ENCODE measurements at regions not wholly inside any gene's neighbourhood (a gene's known extent, or its start where the extent isn't known, plus 50 kb on each side); places are given as distances from the start of the nearest gene placed in this dataset.

- Histone ChIP-seq H3K4me1 (ENCODE audit: control insufficient read depth in 2 of 2, insufficient read depth in 2 of 2, low read length in 2 of 2) (no peaks in the 10 kb centered on the region), H3K27ac (ENCODE audit: low read depth, low read length) (no peak overlapping the region), H3K36me3 (ENCODE audit: control insufficient read depth in 2 of 3, insufficient read depth in 3 of 3, low read length in 3 of 3) (no peaks in the 10 kb centered on the region), H3K4me3 (ENCODE audit: low read length) (no peak overlapping the region), H3K27me3 (ENCODE audit: control insufficient read depth in 2 of 2, insufficient read depth in 2 of 2, low read length in 2 of 2) (no peaks in the 10 kb centered on the region), H3K9me3 (ENCODE audit: control insufficient read depth in 2 of 3, low read length in 3 of 3) (no peaks in the 10 kb centered on the region)
- POLR2A ChIA-PET: no interaction called here
- no peak overlapping the region for H3K27ac Mint-ChIP-seq
- intact Hi-C loops (cut with micrococcal nuclease): no loop called here
- H3K4me1 Mint-ChIP-seq: no peaks in the 10 kb centered on the region
- H3K4me3 Mint-ChIP-seq: no peak overlapping the region
- peaks cover 0 to 3% (median 0%) of the 10 kb centered on the region in 11 donors for H3K9me3 Mint-ChIP-seq
- DNase-seq (no peak), ATAC-seq (no peak)
- H3K36me3 Mint-ChIP-seq: no peaks in the 10 kb centered on the region
- peaks cover 0 to under 1% (median 0%) of the 10 kb centered on the region in 5 donors for H3K27me3 Mint-ChIP-seq
- CTCF ChIA-PET: no interaction called here
Measured at GRCh38 chr12:59093073-59093772, 172.9 kb upstream of the LRIG3 start.

- no peak overlapping the region for H3K27ac ChIP-seq (ENCODE audit: low read depth, low read length)
- H3K27ac Mint-ChIP-seq: no peak overlapping the region
- H3K27me3 Mint-ChIP-seq: peaks cover 0 to 14% (median 4%) of the 10 kb centered on the region in 5 donors
- H3K9me3 ChIP-seq (ENCODE audit: control insufficient read depth in 2 of 3, low read length in 3 of 3): no peaks in the 10 kb centered on the region
- intact Hi-C loops (cut with micrococcal nuclease): no loop called here
- CTCF ChIA-PET: no interaction called here
- peaks cover 0 to 3% (median 0%) of the 10 kb centered on the region in 11 donors for H3K9me3 Mint-ChIP-seq
- no peaks in the 10 kb centered on the region for H3K27me3 ChIP-seq (ENCODE audit: control insufficient read depth in 2 of 2, insufficient read depth in 2 of 2, low read length in 2 of 2)
- no peak overlapping the region for H3K4me3 Mint-ChIP-seq
- H3K4me1 ChIP-seq (ENCODE audit: control insufficient read depth in 2 of 2, insufficient read depth in 2 of 2, low read length in 2 of 2): no peaks in the 10 kb centered on the region
- H3K36me3 Mint-ChIP-seq: no peaks in the 10 kb centered on the region
- H3K4me3 ChIP-seq (ENCODE audit: low read length): no peak overlapping the region
- no peaks in the 10 kb centered on the region for H3K36me3 ChIP-seq (ENCODE audit: control insufficient read depth in 2 of 3, insufficient read depth in 3 of 3, low read length in 3 of 3)
- H3K4me1 Mint-ChIP-seq: no peaks in the 10 kb centered on the region
- ATAC-seq (no peak), DNase-seq (no peak)
- POLR2A ChIA-PET: no interaction called here
Measured at GRCh38 chr12:59088673-59089072, 168.4 kb upstream of the LRIG3 start.

- no peak overlapping the region for H3K27ac Mint-ChIP-seq
- H3K9me3 Mint-ChIP-seq: peaks cover 0 to 4% (median 0%) of the 10 kb centered on the region in 11 donors
- H3K4me1 ChIP-seq (ENCODE audit: control insufficient read depth in 2 of 2, insufficient read depth in 2 of 2, low read length in 2 of 2): no peaks in the 10 kb centered on the region
- H3K36me3 Mint-ChIP-seq: no peaks in the 10 kb centered on the region
- ChIA-PET POLR2A (no interaction called here), CTCF (no interaction called here)
- DNase-seq (no peak), ATAC-seq (no peak)
- no peak overlapping the region for H3K27ac ChIP-seq (ENCODE audit: low read depth, low read length)
- no peaks in the 10 kb centered on the region for H3K36me3 ChIP-seq (ENCODE audit: control insufficient read depth in 2 of 3, insufficient read depth in 3 of 3, low read length in 3 of 3)
- no peak overlapping the region for H3K4me3 Mint-ChIP-seq
- H3K27me3 Mint-ChIP-seq: peaks cover 0 to 16% (median 6%) of the 10 kb centered on the region in 5 donors
- intact Hi-C loops (cut with micrococcal nuclease): no loop called here
- H3K27me3 ChIP-seq (ENCODE audit: control insufficient read depth in 2 of 2, insufficient read depth in 2 of 2, low read length in 2 of 2): no peaks in the 10 kb centered on the region
- H3K9me3 ChIP-seq (ENCODE audit: control insufficient read depth in 2 of 3, low read length in 3 of 3): no peaks in the 10 kb centered on the region
- H3K4me1 Mint-ChIP-seq: no peaks in the 10 kb centered on the region
- H3K4me3 ChIP-seq (ENCODE audit: low read length): no peak overlapping the region
Measured at GRCh38 chr12:59087691-59088090, 167.4 kb upstream of the LRIG3 start.

GRCh38 chr12:59087077-59087673 lies 166.9 kb upstream of the LRIG3 start:
- Histone ChIP-seq H3K4me3 (ENCODE audit: low read length) (no peak overlapping the region), H3K27ac (ENCODE audit: low read depth, low read length) (no peak overlapping the region)
- no peaks in the 10 kb centered on the region for H3K36me3 Mint-ChIP-seq

GRCh38 chr12:59086126-59086525 lies 165.8 kb upstream of the LRIG3 start:
- H3K9me3 Mint-ChIP-seq: peaks cover 0 to 5% (median 0%) of the 10 kb centered on the region in 11 donors

More at GRCh38 chr12:59087077-59087673, 166.9 kb upstream of the LRIG3 start:
- ATAC-seq: no peak
- no peak overlapping the region for H3K27ac Mint-ChIP-seq
- peaks cover 0 to 16% (median 6%) of the 10 kb centered on the region in 5 donors for H3K27me3 Mint-ChIP-seq
- H3K4me1 Mint-ChIP-seq: no peaks in the 10 kb centered on the region
- peaks cover 0 to 6% (median 0%) of the 10 kb centered on the region in 11 donors for H3K9me3 Mint-ChIP-seq
- H3K4me3 Mint-ChIP-seq: no peak overlapping the region
- Histone ChIP-seq H3K27me3 (ENCODE audit: control insufficient read depth in 2 of 2, insufficient read depth in 2 of 2, low read length in 2 of 2) (no peaks in the 10 kb centered on the region), H3K36me3 (ENCODE audit: control insufficient read depth in 2 of 3, insufficient read depth in 3 of 3, low read length in 3 of 3) (no peaks in the 10 kb centered on the region), H3K9me3 (ENCODE audit: control insufficient read depth in 2 of 3, low read length in 3 of 3) (no peaks in the 10 kb centered on the region), H3K4me1 (ENCODE audit: control insufficient read depth in 2 of 2, insufficient read depth in 2 of 2, low read length in 2 of 2) (no peaks in the 10 kb centered on the region)
- DNase-seq: no peak
- ChIA-PET CTCF (no interaction called here), POLR2A (no interaction called here)
- intact Hi-C loops (cut with micrococcal nuclease): no loop called here

GRCh38 chr12:59085690-59086089 lies 165.4 kb upstream of the LRIG3 start:
- intact Hi-C loops (cut with micrococcal nuclease): no loop called here
- DNase-seq (no peak), ATAC-seq (no peak)
- H3K27ac ChIP-seq (ENCODE audit: low read depth, low read length): no peak overlapping the region
- POLR2A ChIA-PET: no interaction called here
- H3K4me3 Mint-ChIP-seq: no peak overlapping the region
- H3K27me3 Mint-ChIP-seq: peaks cover 0 to 16% (median 6%) of the 10 kb centered on the region in 5 donors
- no peaks in the 10 kb centered on the region for H3K4me1 Mint-ChIP-seq
- no peak overlapping the region for H3K27ac Mint-ChIP-seq
- no peak overlapping the region for H3K4me3 ChIP-seq (ENCODE audit: low read length)
- no peaks in the 10 kb centered on the region for H3K36me3 ChIP-seq (ENCODE audit: control insufficient read depth in 2 of 3, insufficient read depth in 3 of 3, low read length in 3 of 3)
- no peaks in the 10 kb centered on the region for H3K4me1 ChIP-seq (ENCODE audit: control insufficient read depth in 2 of 2, insufficient read depth in 2 of 2, low read length in 2 of 2)
- CTCF ChIA-PET: no interaction called here
- H3K36me3 Mint-ChIP-seq: no peaks in the 10 kb centered on the region
- no peaks in the 10 kb centered on the region for H3K9me3 ChIP-seq (ENCODE audit: control insufficient read depth in 2 of 3, low read length in 3 of 3)
- peaks cover 0 to 5% (median 0%) of the 10 kb centered on the region in 11 donors for H3K9me3 Mint-ChIP-seq
- no peaks in the 10 kb centered on the region for H3K27me3 ChIP-seq (ENCODE audit: control insufficient read depth in 2 of 2, insufficient read depth in 2 of 2, low read length in 2 of 2)

More at GRCh38 chr12:59086126-59086525, 165.8 kb upstream of the LRIG3 start:
- no peak for ATAC-seq
- POLR2A ChIA-PET: no interaction called here
- Histone ChIP-seq H3K4me3 (ENCODE audit: low read length) (no peak overlapping the region), H3K4me1 (ENCODE audit: control insufficient read depth in 2 of 2, insufficient read depth in 2 of 2, low read length in 2 of 2) (no peaks in the 10 kb centered on the region), H3K27me3 (ENCODE audit: control insufficient read depth in 2 of 2, insufficient read depth in 2 of 2, low read length in 2 of 2) (no peaks in the 10 kb centered on the region), H3K36me3 (ENCODE audit: control insufficient read depth in 2 of 3, insufficient read depth in 3 of 3, low read length in 3 of 3) (no peaks in the 10 kb centered on the region), H3K27ac (ENCODE audit: low read depth, low read length) (no peak overlapping the region), H3K9me3 (ENCODE audit: control insufficient read depth in 2 of 3, low read length in 3 of 3) (no peaks in the 10 kb centered on the region)
- peaks cover 0 to 16% (median 6%) of the 10 kb centered on the region in 5 donors for H3K27me3 Mint-ChIP-seq
- DNase-seq: no peak
- no peak overlapping the region for H3K4me3 Mint-ChIP-seq
- no peaks in the 10 kb centered on the region for H3K4me1 Mint-ChIP-seq
- CTCF ChIA-PET: no interaction called here
- no peaks in the 10 kb centered on the region for H3K36me3 Mint-ChIP-seq
- intact Hi-C loops (cut with micrococcal nuclease): no loop called here
- H3K27ac Mint-ChIP-seq: no peak overlapping the region
